Keratinocyte (primary cell): ENCODE measurements at regions not wholly inside any gene's neighbourhood (a gene's known extent, or its start where the extent isn't known, plus 50 kb on each side); places are given as distances from the start of the nearest gene placed in this dataset.

ENCODE experiments used
- DNase-seq: peaks from one replicate; pipeline ENCODE4 v3.0.0-alpha.2; 2011; ENCODE audit warnings: low read depth, missing footprints, low spot score
- FAIRE-seq: peaks from 2 replicates; lab custom pipeline; 2011; peaks lifted over from hg19 to GRCh38; lab: Jason Lieb, UNC
- H2AFZ ChIP-seq: 2 replicates; pipeline ENCODE4 v1.6.0; 2012; ENCODE audit warnings: low read length, control low read depth, inconsistent platforms; ENCODE audit not compliant: control insufficient read depth
- H3K27ac ChIP-seq: 2 replicates; pipeline ENCODE4 v1.5.1; 2011; ENCODE audit warnings: low read length; ENCODE audit not compliant: control insufficient read depth, insufficient read depth
- H3K27me3 ChIP-seq: 3 replicates; pipeline ENCODE4 v1.6.0; 2011; ENCODE audit warnings: low read length; ENCODE audit not compliant: control insufficient read depth, insufficient read depth; ENCODE audit errors: extremely low read depth
- H3K36me3 ChIP-seq, 2 experiments: 2 replicates in 1 of 2; 3 replicates in 1 of 2; pipeline ENCODE4 v1.5.1; 2011; ENCODE audit warnings: low read length in 2 of 2, mild to moderate bottlenecking in 1 of 2; ENCODE audit not compliant: control insufficient read depth in 2 of 2, insufficient read depth in 2 of 2; ENCODE audit errors: extremely low read depth in 1 of 2
- H3K4me1 ChIP-seq: 3 replicates; pipeline ENCODE4 v1.5.1; 2011; ENCODE audit warnings: low read length; ENCODE audit not compliant: control insufficient read depth, insufficient read depth; ENCODE audit errors: extremely low read depth
- H3K4me2 ChIP-seq: 3 replicates; pipeline ENCODE4 v1.6.0; 2011; ENCODE audit warnings: low read depth, low read length; ENCODE audit not compliant: control insufficient read depth, insufficient read depth; ENCODE audit errors: extremely low read depth
- H3K4me3 ChIP-seq, 3 experiments: fragments of 200-600 bp in 1 of 3; sonication (generic) in 1 of 3; 2 replicates in 2 of 3; 3 replicates in 1 of 3; pipeline ENCODE4 v1.5.1; 2011 to 2016; ENCODE audit warnings: low read length in 3 of 3, mild to moderate bottlenecking in 3 of 3, control low read depth in 2 of 3, inconsistent platforms in 1 of 3, low read depth in 1 of 3, mixed read lengths in 1 of 3, mixed run types in 1 of 3, moderate library complexity in 1 of 3; ENCODE audit not compliant: control insufficient read depth in 2 of 3, insufficient read depth in 2 of 3; ENCODE audit errors: extremely low read depth in 1 of 3
- H3K79me2 ChIP-seq: 2 replicates; pipeline ENCODE4 v1.6.0; 2012; ENCODE audit warnings: low read length; ENCODE audit not compliant: control insufficient read depth, insufficient read depth
- H3K9ac ChIP-seq: 3 replicates; pipeline ENCODE4 v1.6.0; 2011; ENCODE audit warnings: low read length; ENCODE audit not compliant: control insufficient read depth, insufficient read depth; ENCODE audit errors: extremely low read depth
- H3K9me1 ChIP-seq: 3 replicates; pipeline ENCODE4 v1.6.0; 2011; ENCODE audit warnings: low read length; ENCODE audit not compliant: control insufficient read depth, insufficient read depth; ENCODE audit errors: extremely low read depth
- H3K9me3 ChIP-seq: 2 replicates; pipeline ENCODE4 v1.5.1; 2012; ENCODE audit warnings: low read depth, low read length; ENCODE audit not compliant: control insufficient read depth
- H4K20me1 ChIP-seq: 3 replicates; pipeline ENCODE4 v1.6.0; 2011; ENCODE audit warnings: low read length; ENCODE audit not compliant: control insufficient read depth, insufficient read depth; ENCODE audit errors: extremely low read depth
- EZH2 ChIP-seq: IDR thresholded peaks from one replicate; pipeline ENCODE4 v1.6.1; 2012; ENCODE audit warnings: inconsistent platforms, mild to moderate bottlenecking, low read length, moderate library complexity
- dilution Hi-C: fragments of 300-500 bp; cut with MboI; formaldehyde crosslinking; loops from one replicate; pipeline ENCODE4 v1.7.0; 2020; ENCODE audit warnings: low sequenced_read_pairs; ENCODE audit not compliant: extremely low pct_ligation_motif_present
- TF ChIP-seq, protein P1 (sequence below), 3 experiments: IDR thresholded peaks in 1 of 3; conservative IDR thresholded peaks in 1 of 3; optimal IDR thresholded peaks in 1 of 3; 2 replicates in 2 of 3; 3 replicates in 1 of 3; pipeline versions ENCODE3 to v1.5.1; 2011; ENCODE audit warnings: low read length in 3 of 3, mild to moderate bottlenecking in 3 of 3, moderate library complexity in 2 of 3, control low read depth in 1 of 3, inconsistent platforms in 1 of 3; ENCODE audit not compliant: insufficient read depth in 2 of 3; ENCODE audit errors: extremely low read depth in 1 of 3

DNA sequence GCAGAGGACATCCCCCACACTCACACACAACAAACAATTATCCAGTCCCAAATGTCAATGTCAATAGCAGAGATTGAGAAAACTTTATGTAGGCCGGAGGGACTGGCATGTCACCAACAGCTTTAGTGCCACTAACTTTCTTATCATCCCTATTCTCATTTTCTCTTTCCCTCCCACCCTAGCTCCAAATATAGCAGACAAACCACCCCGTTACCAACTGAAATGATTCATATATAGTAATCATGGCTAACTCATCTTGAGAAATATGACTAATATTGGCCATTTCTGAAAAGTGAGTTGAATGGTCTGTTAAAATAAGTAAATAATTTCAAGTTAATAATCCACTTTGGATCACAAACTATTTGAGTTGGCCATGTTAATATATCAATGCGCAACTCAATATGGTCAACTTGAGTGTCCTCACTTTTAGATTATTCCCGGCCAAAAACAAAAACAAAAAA is 242.1 kb upstream of the RND3 start:
- no peaks in the 10 kb centered on the region for H3K27me3 ChIP-seq
- no peak overlapping the region for H2AFZ ChIP-seq
- no peak overlapping the region for H3K4me3 ChIP-seq
- TF ChIP-seq, protein P1, sequence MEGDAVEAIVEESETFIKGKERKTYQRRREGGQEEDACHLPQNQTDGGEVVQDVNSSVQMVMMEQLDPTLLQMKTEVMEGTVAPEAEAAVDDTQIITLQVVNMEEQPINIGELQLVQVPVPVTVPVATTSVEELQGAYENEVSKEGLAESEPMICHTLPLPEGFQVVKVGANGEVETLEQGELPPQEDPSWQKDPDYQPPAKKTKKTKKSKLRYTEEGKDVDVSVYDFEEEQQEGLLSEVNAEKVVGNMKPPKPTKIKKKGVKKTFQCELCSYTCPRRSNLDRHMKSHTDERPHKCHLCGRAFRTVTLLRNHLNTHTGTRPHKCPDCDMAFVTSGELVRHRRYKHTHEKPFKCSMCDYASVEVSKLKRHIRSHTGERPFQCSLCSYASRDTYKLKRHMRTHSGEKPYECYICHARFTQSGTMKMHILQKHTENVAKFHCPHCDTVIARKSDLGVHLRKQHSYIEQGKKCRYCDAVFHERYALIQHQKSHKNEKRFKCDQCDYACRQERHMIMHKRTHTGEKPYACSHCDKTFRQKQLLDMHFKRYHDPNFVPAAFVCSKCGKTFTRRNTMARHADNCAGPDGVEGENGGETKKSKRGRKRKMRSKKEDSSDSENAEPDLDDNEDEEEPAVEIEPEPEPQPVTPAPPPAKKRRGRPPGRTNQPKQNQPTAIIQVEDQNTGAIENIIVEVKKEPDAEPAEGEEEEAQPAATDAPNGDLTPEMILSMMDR (optimal IDR thresholded peaks at IDR 0.05 in 1 of 3, IDR thresholded peaks at IDR 0.05 in 1 of 3, conservative IDR thresholded peaks at IDR 0.05 in 1 of 3; ENCODE audit: extremely low read depth in 1 of 3, insufficient read depth in 2 of 3, low read length in 3 of 3): no peak
- no peak for TF ChIP-seq EZH2
- H3K9ac ChIP-seq: no peak overlapping the region
- no peak for DNase-seq
- no peaks in the 10 kb centered on the region for H3K9me1 ChIP-seq
- H3K9me3 ChIP-seq: no peaks in the 10 kb centered on the region
- no peaks in the 10 kb centered on the region for H3K79me2 ChIP-seq
- H4K20me1 ChIP-seq: no peaks in the 10 kb centered on the region
- H3K4me1 ChIP-seq: no peaks in the 10 kb centered on the region
- H3K27ac ChIP-seq: no peak overlapping the region
- FAIRE-seq: no peak
- no peak overlapping the region for H3K4me2 ChIP-seq
- dilution Hi-C loops: no loop called here
- no peaks in the 10 kb centered on the region for H3K36me3 ChIP-seq

DNA sequence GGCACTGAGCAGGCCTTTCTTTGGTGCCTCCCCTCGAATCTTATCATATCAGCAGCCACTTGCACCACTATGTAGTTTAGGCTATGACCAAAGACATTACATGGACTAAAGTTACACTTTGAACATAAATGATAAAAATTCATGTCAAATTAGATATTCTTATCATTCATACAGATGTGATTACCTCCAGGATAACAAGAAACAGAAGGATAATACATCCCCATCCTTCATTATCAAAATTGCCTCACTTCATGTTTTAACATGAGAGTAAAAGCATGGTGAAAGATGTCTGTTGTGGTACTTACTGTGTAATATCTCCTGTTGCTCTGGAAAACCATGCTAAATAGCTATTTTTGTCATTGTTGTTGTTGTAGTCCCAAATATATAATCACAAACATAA is 230.8 kb upstream of the RND3 start:
- dilution Hi-C loops: no loop called here
- no peak for FAIRE-seq
- no peaks in the 10 kb centered on the region for H3K36me3 ChIP-seq

More for the DNA sequence above, 230.8 kb upstream of the RND3 start:
- H3K27me3 ChIP-seq: no peaks in the 10 kb centered on the region
- no peak overlapping the region for H2AFZ ChIP-seq
- no peak overlapping the region for H3K27ac ChIP-seq
- no peak for DNase-seq
- H3K4me3 ChIP-seq: no peak overlapping the region
- H3K79me2 ChIP-seq: no peaks in the 10 kb centered on the region
- no peaks in the 10 kb centered on the region for H3K4me1 ChIP-seq
- no peak overlapping the region for H3K9ac ChIP-seq
- H4K20me1 ChIP-seq: no peaks in the 10 kb centered on the region
- TF ChIP-seq, protein P1 (optimal IDR thresholded peaks at IDR 0.05 in 1 of 3, IDR thresholded peaks at IDR 0.05 in 1 of 3, conservative IDR thresholded peaks at IDR 0.05 in 1 of 3; ENCODE audit: extremely low read depth in 1 of 3, insufficient read depth in 2 of 3, low read length in 3 of 3): no peak
- TF ChIP-seq EZH2: no peak
- no peak overlapping the region for H3K4me2 ChIP-seq
- H3K9me3 ChIP-seq: no peaks in the 10 kb centered on the region
- no peaks in the 10 kb centered on the region for H3K9me1 ChIP-seq
